ENCODE measurements at regions not wholly inside any gene's neighbourhood (a gene's known extent, or its start where the extent isn't known, plus 50 kb on each side); places are given as distances from the start of the nearest gene placed in this dataset.
A peak's percentile ranks its signal among the peaks of the same experiment; 100 is the strongest.

- 65% methylated on average over 8 of the region's 8 CpGs for WGBS (ENCODE audit: low lambda C conversion rate, missing lambda C conversion rate)
- H3K27ac ChIP-seq, result peak overlapping the region; percentile 17
- no peaks in the 10 kb centered on the region for H3K9me3 ChIP-seq (ENCODE audit: low read depth)
- no peak overlapping the region for H2AFZ ChIP-seq
- H3K4me3 ChIP-seq, result no peak overlapping the region
- no peaks in the 10 kb centered on the region for H3K27me3 ChIP-seq
- no peaks in the 10 kb centered on the region for H4K20me1 ChIP-seq (ENCODE audit: insufficient read depth, poor library complexity, severe bottlenecking)
- H3K36me3 ChIP-seq (replicated peaks; ENCODE audit: insufficient read depth, low read depth), result no peaks in the 10 kb centered on the region
- no peaks in the 10 kb centered on the region for H3K9me2 ChIP-seq (replicated peaks; ENCODE audit: insufficient read depth)
- TF ChIP-seq EZH2phosphoT487 (IDR thresholded peaks at IDR 0.05; ENCODE audit: low read depth, severe bottlenecking, unreplicated experiment), result no peak
- no peak for TF ChIP-seq EZH2 (IDR thresholded peaks at IDR 0.05; ENCODE audit: borderline replicate concordance)
- TF ChIP-seq CTCF (IDR thresholded peaks at IDR 0.05; ENCODE audit: poor library complexity), result no peak
- H3K4me2 ChIP-seq, result peak overlapping the region; percentile 11
- H3K79me2 ChIP-seq, result no peaks in the 10 kb centered on the region
- peak; percentile 39 for DNase-seq (ENCODE audit: low spot score)
- peaks cover 7% of the 10 kb centered on the region for H3K4me1 ChIP-seq (ENCODE audit: insufficient read depth)
These were observed 148.4 kb upstream of the SYT10 start for GRCh38 chr12:33587784-33588712.

- TF ChIP-seq EZH2phosphoT487 (IDR thresholded peaks at IDR 0.05; ENCODE audit: low read depth, severe bottlenecking, unreplicated experiment) (no peak), CTCF (IDR thresholded peaks at IDR 0.05; ENCODE audit: poor library complexity) (no peak), EZH2 (IDR thresholded peaks at IDR 0.05; ENCODE audit: borderline replicate concordance) (no peak)
- Histone ChIP-seq H3K27ac (peak overlapping the region; percentile 17), H3K4me2 (no peak overlapping the region), H3K9me2 (replicated peaks; ENCODE audit: insufficient read depth) (no peaks in the 10 kb centered on the region), H3K9me3 (ENCODE audit: low read depth) (no peaks in the 10 kb centered on the region), H2AFZ (no peak overlapping the region), H3K36me3 (replicated peaks; ENCODE audit: insufficient read depth, low read depth) (no peaks in the 10 kb centered on the region), H3K4me3 (no peak overlapping the region), H3K79me2 (no peaks in the 10 kb centered on the region), H3K4me1 (ENCODE audit: insufficient read depth) (peaks cover 7% of the 10 kb centered on the region), H4K20me1 (ENCODE audit: insufficient read depth, poor library complexity, severe bottlenecking) (no peaks in the 10 kb centered on the region), H3K27me3 (no peaks in the 10 kb centered on the region)
- WGBS (ENCODE audit: low lambda C conversion rate, missing lambda C conversion rate), result 77% methylated on average over 4 of the region's 4 CpGs
- no peak for DNase-seq (ENCODE audit: low spot score)
These were observed 149.2 kb upstream of the SYT10 start for GRCh38 chr12:33588725-33589405.

DNA sequence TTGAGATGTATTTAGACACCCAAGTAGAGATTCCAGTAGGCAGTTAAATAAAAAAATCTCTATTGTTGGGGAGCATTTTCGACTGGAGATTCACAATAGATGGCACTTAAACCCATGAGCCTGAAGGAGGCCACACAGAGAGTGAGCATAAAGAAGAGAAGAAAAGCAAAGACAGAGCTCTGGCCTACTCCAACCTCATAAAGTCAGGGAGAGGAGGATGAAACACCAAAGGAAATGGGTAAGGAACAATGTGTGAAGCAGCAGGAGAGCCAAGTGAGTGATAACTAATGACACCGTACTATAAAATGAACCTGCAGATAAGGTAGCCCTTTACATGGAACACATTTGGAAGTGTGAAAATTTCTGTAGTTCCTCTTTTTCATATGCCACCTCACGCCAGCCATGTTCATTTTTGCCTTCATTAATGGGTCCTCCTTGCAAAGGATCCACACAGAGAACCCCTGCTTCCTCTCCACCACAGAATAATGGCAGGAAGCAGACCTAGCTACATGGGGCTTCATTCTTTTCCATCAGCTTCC, 150.0 kb upstream of the SYT10 start:
- Histone ChIP-seq H3K27me3 (no peaks in the 10 kb centered on the region), H3K27ac (no peak overlapping the region), H3K79me2 (no peaks in the 10 kb centered on the region), H3K36me3 (replicated peaks; ENCODE audit: insufficient read depth, low read depth) (no peaks in the 10 kb centered on the region), H3K9me2 (replicated peaks; ENCODE audit: insufficient read depth) (no peaks in the 10 kb centered on the region), H3K4me2 (no peak overlapping the region), H3K4me3 (no peak overlapping the region), H3K4me1 (ENCODE audit: insufficient read depth) (peaks cover 7% of the 10 kb centered on the region), H3K9me3 (ENCODE audit: low read depth) (no peaks in the 10 kb centered on the region), H4K20me1 (ENCODE audit: insufficient read depth, poor library complexity, severe bottlenecking) (no peaks in the 10 kb centered on the region), H2AFZ (no peak overlapping the region)
- 78% methylated on average over 3 of the region's 3 CpGs for WGBS (ENCODE audit: low lambda C conversion rate, missing lambda C conversion rate)
- no peak for DNase-seq (ENCODE audit: low spot score)
- TF ChIP-seq EZH2 (IDR thresholded peaks at IDR 0.05; ENCODE audit: borderline replicate concordance) (no peak), EZH2phosphoT487 (IDR thresholded peaks at IDR 0.05; ENCODE audit: low read depth, severe bottlenecking, unreplicated experiment) (no peak), CTCF (IDR thresholded peaks at IDR 0.05; ENCODE audit: poor library complexity) (no peak)
